HepG2 (cell line): ENCODE measurements at regions not wholly inside any gene's neighbourhood (a gene's known extent, or its start where the extent isn't known, plus 50 kb on each side); places are given as distances from the start of the nearest gene placed in this dataset.

ENCODE experiments used
- ATAC-seq: fragments of 200-7000 bp; cut with Tn5 transposase; 3 replicates; pipeline ENCODE4 v1.9.1; 2020; ENCODE audit warnings: mild to moderate bottlenecking, moderate library complexity
- BruUV-seq: library from RNA; stranded (reverse); fragments of 400-500 nt; replicated peaks from 2 replicates; lab custom pipeline; 2021; lab: Mats Ljungman, UMichigan
- CTCF ChIA-PET: fragments of 300-600 bp; formaldehyde crosslinking; extraction: SDS; loops from one replicate; lab custom pipeline; 2021; ENCODE audit warnings: low total read pairs, inconsistent platforms, low intra/inter-chr PET ratio; lab: Yijun Ruan, JAX
- POLR2A ChIA-PET: fragments of 350-600 bp; sonication (Branson Sonifier 250); formaldehyde crosslinking; loops from one replicate; lab custom pipeline; 2020; ENCODE audit warnings: antibody characterized with exemption, inconsistent platforms; lab: Yijun Ruan, JAX
- DNase-seq: peaks from one replicate; pipeline ENCODE4 v3.0.0-alpha.2; 2015; ENCODE audit warnings: low spot score
- FAIRE-seq: peaks from 3 replicates; lab custom pipeline; 2011; peaks lifted over from hg19 to GRCh38; lab: Jason Lieb, UNC
- H2AFZ ChIP-seq: one replicate; pipeline ENCODE4 v1.6.1; 2011; ENCODE audit warnings: low read length, inconsistent platforms
- H3K27ac ChIP-seq: fragments of 300-600 bp; 3 replicates; pipeline ENCODE4 v1.8.0; 2011; ENCODE audit warnings: mixed run types, mild to moderate bottlenecking, mixed read lengths, low read length, inconsistent platforms; ENCODE audit not compliant: insufficient read depth; ENCODE audit errors: extremely low read length
- H3K27me3 ChIP-seq, 2 experiments: fragments of 200-600 bp in 1 of 2; 2 replicates in 1 of 2; 3 replicates in 1 of 2; pipeline versions ENCODE4 v1.6.0 to v1.8.0; 2011; ENCODE audit warnings: low read length in 2 of 2, mild to moderate bottlenecking in 2 of 2, moderate library complexity in 2 of 2, inconsistent platforms in 1 of 2; ENCODE audit not compliant: insufficient read depth in 2 of 2, control insufficient read depth in 1 of 2
- H3K36me3 ChIP-seq, 2 experiments: fragments of 200-600 bp in 1 of 2; replicated peaks in 1 of 2; 2 replicates in 1 of 2; 3 replicates in 1 of 2; pipeline versions ENCODE4 v1.5.1 to v1.8.0; 2011; ENCODE audit warnings: low read length in 2 of 2, inconsistent platforms in 1 of 2; ENCODE audit not compliant: insufficient read depth in 2 of 2, control insufficient read depth in 1 of 2
- H3K4me1 ChIP-seq: 2 replicates; pipeline ENCODE4 v1.5.1; 2012; ENCODE audit warnings: low read length, inconsistent platforms; ENCODE audit not compliant: insufficient read depth
- H3K4me2 ChIP-seq: 2 replicates; pipeline ENCODE4 v1.6.0; 2011; ENCODE audit warnings: low read depth, low read length, inconsistent platforms
- H3K4me3 ChIP-seq, 3 experiments: fragments of 200-600 bp in 1 of 3; sonication (generic), shearing (Covaris generic) in 1 of 3; replicated peaks in 1 of 3; 2 replicates each; pipeline ENCODE4 v1.5.1; 2011 to 2016; ENCODE audit warnings: low read length in 3 of 3, inconsistent platforms in 2 of 3, low read depth in 2 of 3, mild to moderate bottlenecking in 2 of 3, control low read depth in 1 of 3, mixed read lengths in 1 of 3; ENCODE audit not compliant: insufficient read depth in 1 of 3
- H3K79me2 ChIP-seq: one replicate; pipeline ENCODE4 v1.6.1; 2011; ENCODE audit warnings: low read length, inconsistent platforms; ENCODE audit not compliant: insufficient read depth
- H3K9ac ChIP-seq: 2 replicates; pipeline ENCODE4 v1.6.0; 2011; ENCODE audit warnings: mild to moderate bottlenecking, low read depth, low read length, inconsistent platforms; ENCODE audit not compliant: insufficient read depth
- H3K9me3 ChIP-seq: 2 replicates; pipeline ENCODE4 v1.5.1; 2012; ENCODE audit warnings: mild to moderate bottlenecking, low read length
- H4K20me1 ChIP-seq: 2 replicates; pipeline ENCODE4 v1.6.0; 2011; ENCODE audit warnings: inconsistent platforms, mild to moderate bottlenecking, low read length, moderate library complexity; ENCODE audit not compliant: insufficient read depth
- ATF1 ChIP-seq: IDR thresholded peaks from 2 replicates; pipeline ENCODE4 v1.6.1; 2016; ENCODE audit warnings: mild to moderate bottlenecking, control low read depth
- FLYWCH1 ChIP-seq: sonication (generic); formaldehyde crosslinking; IDR thresholded peaks from 2 replicates; pipeline ENCODE4 v1.8.1; 2023; ENCODE audit warnings: mild to moderate bottlenecking, missing genetic modification reagents
- HNF4A ChIP-seq: sonication (generic); formaldehyde crosslinking; IDR thresholded peaks from 2 replicates; pipeline ENCODE4 v1.4.0; 2020; ENCODE audit warnings: missing genetic modification reagents
- MYPOP ChIP-seq: sonication (generic); formaldehyde crosslinking; IDR thresholded peaks from 2 replicates; pipeline ENCODE4 v1.8.1; 2023; ENCODE audit warnings: mild to moderate bottlenecking, moderate library complexity, missing genetic modification reagents
- NFRKB ChIP-seq: fragments of 450-650 bp; IDR thresholded peaks from 2 replicates; pipeline ENCODE4 v1.6.1; 2017
- SIN3B ChIP-seq: fragments of 150-350 bp; IDR thresholded peaks from 2 replicates; pipeline ENCODE4 v1.6.1; 2014; ENCODE audit warnings: low read length
- ZBTB20 ChIP-seq: sonication (generic); formaldehyde crosslinking; IDR thresholded peaks from 2 replicates; pipeline ENCODE4 v1.8.1; 2023; ENCODE audit warnings: missing genetic modification reagents, low read depth, mild to moderate bottlenecking, borderline replicate concordance
- ZBTB38 ChIP-seq: sonication (generic); formaldehyde crosslinking; IDR thresholded peaks from 2 replicates; pipeline ENCODE4 v1.5.1; 2020; ENCODE audit warnings: mild to moderate bottlenecking, missing genetic modification reagents
- ZGPAT ChIP-seq: IDR thresholded peaks from 2 replicates; pipeline ENCODE4 v1.6.1; 2016; ENCODE audit warnings: mild to moderate bottlenecking
- ZNF691 ChIP-seq: sonication (generic); formaldehyde crosslinking; IDR thresholded peaks from 2 replicates; pipeline ENCODE4 v1.4.0; 2020; ENCODE audit warnings: missing genetic modification reagents, low read depth, mild to moderate bottlenecking, borderline replicate concordance
- ZNF704 ChIP-seq: sonication (generic); formaldehyde crosslinking; IDR thresholded peaks from 2 replicates; pipeline ENCODE4 v1.8.1; 2023; ENCODE audit warnings: mild to moderate bottlenecking, inconsistent platforms, moderate library complexity, missing genetic modification reagents, borderline replicate concordance
- ZNF770 ChIP-seq: sonication (generic); formaldehyde crosslinking; IDR thresholded peaks from 2 replicates; pipeline ENCODE4 v1.5.0; 2020; ENCODE audit warnings: mild to moderate bottlenecking, missing genetic modification reagents
- ZNF775 ChIP-seq: sonication (generic); formaldehyde crosslinking; IDR thresholded peaks from 2 replicates; pipeline ENCODE4 v1.4.0; 2020; ENCODE audit warnings: missing genetic modification reagents, mild to moderate bottlenecking, moderate library complexity, borderline replicate concordance
- WGBS: methylation state at CpG from one replicate; pipeline ENCODE4 v1.1.6; 2017; ENCODE audit warnings: low lambda C conversion rate; 5-methylcytosine and 5-hydroxymethylcytosine counted together
- in situ Hi-C: cut with HindIII; loops from 2 replicates; pipeline ENCODE4 v1.10.0; 2017; ENCODE audit warnings: low pct_unique_long_range_greater_than_20kb; ENCODE audit not compliant: extremely low pct_ligation_motif_present
- intact Hi-C: fragments of 100-400 bp; cut with micrococcal nuclease; formaldehyde crosslinking; loops from one replicate; pipeline ENCODE4 v1.10.0; 2022; ENCODE audit not compliant: unreplicated experiment

- in situ Hi-C loops, result no loop called here
- Histone ChIP-seq H3K4me3 (no peak overlapping the region), H3K9me3 (no peaks in the 10 kb centered on the region), H3K4me2 (no peak overlapping the region), H3K27ac (no peak overlapping the region), H3K36me3 (no peaks in the 10 kb centered on the region), H2AFZ (no peak overlapping the region), H3K9ac (no peak overlapping the region), H4K20me1 (no peaks in the 10 kb centered on the region), H3K79me2 (no peaks in the 10 kb centered on the region), H3K4me1 (peaks cover 18% of the 10 kb centered on the region), H3K27me3 (no peaks in the 10 kb centered on the region)
- DNase-seq, result no peak
- ChIA-PET POLR2A (no interaction called here), CTCF (no interaction called here)
- BruUV-seq, result no TSS peak
- intact Hi-C loops, result no loop called here
- 0% methylated on average over 3 of the region's 3 CpGs for WGBS
- no peak for FAIRE-seq
- ATAC-seq, result no peak
- TF ChIP-seq HNF4A (CRISPR knock-in tag) (peak; percentile 11; the same call in 1 of the 2 replicates), MYPOP (CRISPR knock-in tag) (no peak), SIN3B (no peak)
Observed at GRCh38 chr7:50957855-50958254, 175.2 kb upstream of the GRB10 start.

- Histone ChIP-seq H3K9me3 (no peaks in the 10 kb centered on the region), H3K27ac (no peak overlapping the region), H3K4me2 (no peak overlapping the region; the same call in 1 of the 2 replicates), H2AFZ (no peak overlapping the region), H3K4me1 (peaks cover 14% of the 10 kb centered on the region), H3K4me3 (no peak overlapping the region), H4K20me1 (no peaks in the 10 kb centered on the region), H3K36me3 (no peaks in the 10 kb centered on the region), H3K27me3 (no peaks in the 10 kb centered on the region; a peak in 1 of 5 replicates), H3K9ac (no peak overlapping the region), H3K79me2 (no peaks in the 10 kb centered on the region)
- no peak for DNase-seq
- ChIA-PET CTCF (no interaction called here), POLR2A (no interaction called here)
- intact Hi-C loops (no loop called here), in situ Hi-C loops (no loop called here)
- no TSS peak for BruUV-seq
- no peak for FAIRE-seq
- 11% methylated on average over 6 of the region's 6 CpGs for WGBS
- no peak for ATAC-seq
- TF ChIP-seq ZNF691 (CRISPR knock-in tag) (no peak), ZNF704 (CRISPR knock-in tag) (no peak), FLYWCH1 (CRISPR knock-in tag) (no peak), ZNF770 (CRISPR knock-in tag) (no peak), ZNF775 (CRISPR knock-in tag) (no peak), ZGPAT (CRISPR knock-in tag) (no peak), NFRKB (no peak), ATF1 (CRISPR knock-in tag) (no peak), ZBTB38 (no peak), ZBTB20 (CRISPR knock-in tag) (no peak)
Observed at GRCh38 chr7:50957431-50957830, 174.7 kb upstream of the GRB10 start.
